GM21576 (cell line): ENCODE measurements at regions not wholly inside any gene's neighbourhood (a gene's known extent, or its start where the extent isn't known, plus 50 kb on each side); places are given as distances from the start of the nearest gene placed in this dataset.
"Not testable (repeated sequence)": the region's sequence is repeated elsewhere in the genome, so short reads cannot be mapped to it uniquely, and the experiment has no call there.

Experiments
- ATAC-seq: cut with Tn5 transposase; IDR thresholded peaks from one replicate; pipeline ENCODE4 v1.9.1; 2021; ENCODE audit warnings: mild to moderate bottlenecking, moderate library complexity; ENCODE audit not compliant: unreplicated experiment

GRCh38 chr12:124159655-124160054 lies 135.2 kb upstream of the RFLNA start:
- ATAC-seq = no peak

GRCh38 chr12:124160097-124160756 lies 134.7 kb upstream of the RFLNA start:
- ATAC-seq = no peak

GRCh38 chr12:124161402-124161801 lies 133.5 kb upstream of the RFLNA start:
- ATAC-seq = not testable (repeated sequence)

- ATAC-seq = no peak
Observed at GRCh38 chr12:124162151-124163110, 132.5 kb upstream of the RFLNA start.

GRCh38 chr12:124165695-124166094 lies 129.2 kb upstream of the RFLNA start:
- ATAC-seq = no peak

GRCh38 chr12:124167141-124167540 lies 127.8 kb upstream of the RFLNA start:
- ATAC-seq = no peak

GRCh38 chr12:124168016-124168786 lies 126.7 kb upstream of the RFLNA start:
- ATAC-seq = no peak

- ATAC-seq = no peak
Observed at GRCh38 chr12:124169577-124170284, 125.2 kb upstream of the RFLNA start.

GRCh38 chr12:124170760-124171159 lies 124.1 kb upstream of the RFLNA start:
- no peak for ATAC-seq

- ATAC-seq = no peak
Observed at GRCh38 chr12:124171231-124171979, 123.5 kb upstream of the RFLNA start.

- ATAC-seq = no peak
Observed at GRCh38 chr12:124172636-124173035, 122.3 kb upstream of the RFLNA start.

GRCh38 chr12:124173692-124174091 lies 121.2 kb upstream of the RFLNA start:
- ATAC-seq = no peak

- no peak for ATAC-seq
Observed at GRCh38 chr12:124174451-124175348, 120.2 kb upstream of the RFLNA start.

GRCh38 chr12:124175704-124176103 lies 119.2 kb upstream of the RFLNA start:
- no peak for ATAC-seq

GRCh38 chr12:124177276-124177950 lies 117.5 kb upstream of the RFLNA start:
- no peak for ATAC-seq

- no peak for ATAC-seq
Observed at GRCh38 chr12:124177951-124178316, 117.0 kb upstream of the RFLNA start.

GRCh38 chr12:124179936-124180607 lies 114.8 kb upstream of the RFLNA start:
- ATAC-seq = no peak

- no peak for ATAC-seq
Observed at GRCh38 chr12:124183172-124183571, 111.7 kb upstream of the RFLNA start.
